HCT116 (cell line): ENCODE measurements at regions not wholly inside any gene's neighbourhood (a gene's known extent, or its start where the extent isn't known, plus 50 kb on each side); places are given as distances from the start of the nearest gene placed in this dataset.

Source experiments
- ATAC-seq: fragments of 200-7000 bp; cut with Tn5 transposase; 2 replicates; pipeline ENCODE4 v1.9.1; 2020; ENCODE audit warnings: mild to moderate bottlenecking, moderate library complexity
- BruUV-seq: library from RNA; stranded (reverse); fragments of 400-500 nt; replicated peaks from 2 replicates; lab custom pipeline; 2021; lab: Mats Ljungman, UMichigan
- CTCF ChIA-PET: fragments of 300-600 bp; sonication (Branson Sonifier 250); formaldehyde crosslinking; loops from one replicate; lab custom pipeline; 2021; ENCODE audit warnings: antibody characterized with exemption; lab: Charles Lee
- POLR2A ChIA-PET: fragments of 300-600, 350-600 bp; sonication (Branson Sonifier 250); formaldehyde crosslinking; loops from one replicate; lab custom pipeline; 2021; ENCODE audit warnings: antibody characterized with exemption; lab: Charles Lee
- RAD21 ChIA-PET, 2 experiments: fragments of 300-600 bp; sonication (Branson Sonifier 250); formaldehyde crosslinking; loops; one replicate each; lab custom pipeline; 2023; ENCODE audit warnings: low total read pairs in 2 of 2; ENCODE audit not compliant: uncharacterized antibody in 2 of 2, unreplicated experiment in 2 of 2, low non-redundant PET in 1 of 2; lab: Charles Lee
- DNase-seq: peaks from one replicate; pipeline ENCODE4 v3.0.0-alpha.2; 2010; ENCODE audit warnings: low read depth, low spot score
- H2AFZ ChIP-seq: fragments of 200-600 bp; shearing (Covaris generic), sonication (generic); 2 replicates; pipeline ENCODE4 v1.6.1; 2017; ENCODE audit warnings: low read depth, mixed run types, mixed read lengths, antibody characterized with exemption, low read length; ENCODE audit not compliant: poor library complexity, severe bottlenecking
- H3K27ac ChIP-seq: 2 replicates; pipeline ENCODE4 v1.5.1; 2012; ENCODE audit warnings: low read depth, low read length
- H3K27me3 ChIP-seq: fragments of 200-600 bp; sonication (generic); 2 replicates; pipeline ENCODE4 v1.6.1; 2016; ENCODE audit warnings: mixed run types, low read length, mixed read lengths; ENCODE audit not compliant: insufficient read depth
- H3K36me3 ChIP-seq, 2 experiments: fragments of 200-500 bp in 1 of 2; fragments of 200-600 bp in 1 of 2; sonication (Bioruptor generic) in 1 of 2; sonication (generic) in 1 of 2; 2 replicates each; pipeline versions ENCODE4 v1.5.1 to v1.6.1; 2014 to 2016; ENCODE audit warnings: low read length in 2 of 2, inconsistent platforms in 1 of 2, mixed read lengths in 1 of 2, mixed run types in 1 of 2; ENCODE audit not compliant: insufficient read depth in 2 of 2, control insufficient read depth in 1 of 2
- H3K4me1 ChIP-seq, 2 experiments: fragments of 200-600 bp in 1 of 2; sonication (generic) in 1 of 2; 2 replicates each; pipeline versions ENCODE4 v1.5.1 to v1.6.1; 2012 to 2017; ENCODE audit warnings: low read length in 2 of 2, inconsistent platforms in 1 of 2, mild to moderate bottlenecking in 1 of 2, mixed read lengths in 1 of 2, mixed run types in 1 of 2, moderate library complexity in 1 of 2; ENCODE audit not compliant: insufficient read depth in 2 of 2, control insufficient read depth in 1 of 2
- H3K4me2 ChIP-seq: fragments of 200-600 bp; sonication (generic); 2 replicates; pipeline ENCODE4 v1.6.1; 2017; ENCODE audit warnings: mixed run types, low read length, mixed read lengths
- H3K4me3 ChIP-seq, 2 experiments: fragments of 200-600 bp in 1 of 2; sonication (generic) in 1 of 2; replicated peaks in 1 of 2; 2 replicates each; pipeline ENCODE4 v1.5.1; 2011 to 2016; ENCODE audit warnings: low read length in 2 of 2, control low read depth in 1 of 2, low read depth in 1 of 2, mild to moderate bottlenecking in 1 of 2, mixed read lengths in 1 of 2, mixed run types in 1 of 2
- H3K79me2 ChIP-seq: fragments of 200-600 bp; sonication (generic); 2 replicates; pipeline ENCODE4 v1.6.1; 2017; ENCODE audit warnings: mild to moderate bottlenecking, mixed run types, low read length, moderate library complexity, mixed read lengths; ENCODE audit not compliant: insufficient read depth
- H3K9ac ChIP-seq: fragments of 200-600 bp; sonication (generic); 2 replicates; pipeline ENCODE4 v1.6.1; 2016; ENCODE audit warnings: low read length, mixed read lengths
- H3K9me2 ChIP-seq: fragments of 200-600 bp; sonication (generic), shearing (Covaris generic); 2 replicates; pipeline ENCODE4 v1.6.1; 2017; ENCODE audit warnings: mixed run types, mild to moderate bottlenecking, moderate library complexity; ENCODE audit not compliant: insufficient read depth
- H3K9me3 ChIP-seq, 2 experiments: fragments of 200-500 bp in 1 of 2; fragments of 200-600 bp in 1 of 2; sonication (Bioruptor generic) in 1 of 2; sonication (generic) in 1 of 2; 2 replicates each; pipeline ENCODE4 v1.6.1; 2014 to 2017; ENCODE audit warnings: low read length in 2 of 2, mixed read lengths in 2 of 2, inconsistent platforms in 1 of 2, low read depth in 1 of 2, mild to moderate bottlenecking in 1 of 2, mixed run types in 1 of 2, moderate library complexity in 1 of 2; ENCODE audit not compliant: control insufficient read depth in 1 of 2, insufficient read depth in 1 of 2
- H4K20me1 ChIP-seq: fragments of 200-600 bp; sonication (generic), shearing (Covaris generic); 2 replicates; pipeline ENCODE4 v1.6.1; 2017; ENCODE audit warnings: mixed run types, mild to moderate bottlenecking, moderate library complexity; ENCODE audit not compliant: insufficient read depth
- CBX3 ChIP-seq: IDR thresholded peaks from 2 replicates; pipeline ENCODE4 v1.6.1; 2012; ENCODE audit warnings: low read depth
- CTCF ChIP-seq, 3 experiments: fragments of 200-600 bp in 1 of 3; sonication (generic) in 1 of 3; IDR thresholded peaks in 2 of 3; conservative IDR thresholded peaks in 1 of 3; 2 replicates each; pipeline ENCODE4 v1.5.1; 2012 to 2017; ENCODE audit warnings: low read depth in 2 of 3, low read length in 2 of 3, antibody characterized with exemption in 1 of 3, borderline replicate concordance in 1 of 3, control low read depth in 1 of 3, mild to moderate bottlenecking in 1 of 3, mixed read lengths in 1 of 3, mixed run types in 1 of 3, moderate library complexity in 1 of 3; ENCODE audit not compliant: insufficient read depth in 1 of 3
- EGR1 ChIP-seq: IDR thresholded peaks from 2 replicates; pipeline ENCODE4 v1.6.1; 2012; ENCODE audit warnings: low read depth
- MAX ChIP-seq: IDR thresholded peaks from 2 replicates; pipeline ENCODE4 v1.6.1; 2012
- POLR2AphosphoS5 ChIP-seq: IDR thresholded peaks from 2 replicates; pipeline ENCODE4 v1.6.1; 2011; ENCODE audit warnings: mild to moderate bottlenecking, low read depth, low read length, moderate library complexity
- SP1 ChIP-seq: IDR thresholded peaks from 2 replicates; pipeline ENCODE4 v1.6.1; 2012; ENCODE audit warnings: low read depth
- YY1 ChIP-seq: IDR thresholded peaks from 2 replicates; pipeline ENCODE4 v1.6.1; 2011; ENCODE audit warnings: low read length, low read depth, moderate library complexity, mild to moderate bottlenecking; ENCODE audit not compliant: insufficient replicate concordance; ENCODE audit errors: extremely low read depth
- ZFX ChIP-seq: fragments of 450-650 bp; IDR thresholded peaks from 2 replicates; pipeline ENCODE4 v1.6.1; 2017
- intact Hi-C: fragments of 100-400 bp; cut with micrococcal nuclease; formaldehyde crosslinking; loops from 2 replicates; pipeline ENCODE4 v1.10.0; 2022
- TF ChIP-seq, protein P1 (sequence below): IDR thresholded peaks from 2 replicates; pipeline ENCODE4 v1.6.1; 2011; ENCODE audit warnings: mild to moderate bottlenecking, low read length, moderate library complexity; ENCODE audit not compliant: insufficient replicate concordance; ENCODE audit errors: extremely low read depth
- TF ChIP-seq, protein P2 (sequence below): IDR thresholded peaks from 2 replicates; pipeline ENCODE4 v1.6.1; 2012; ENCODE audit warnings: low read depth

- Histone ChIP-seq H2AFZ (no peak overlapping the region), H3K9ac (no peak overlapping the region), H3K27ac (no peak overlapping the region), H3K27me3 (no peaks in the 10 kb centered on the region), H3K9me2 (no peaks in the 10 kb centered on the region), H4K20me1 (no peaks in the 10 kb centered on the region), H3K79me2 (no peaks in the 10 kb centered on the region), H3K36me3 (no peaks in the 10 kb centered on the region), H3K4me1 (no peaks in the 10 kb centered on the region), H3K4me2 (no peak overlapping the region), H3K4me3 (no peak overlapping the region), H3K9me3 (0 out of 4 replicates have a peak, but pooled peaks cover 0 to 9% of the 10 kb centered on the region in 2 experiments)
- BruUV-seq: no TSS peak
- ChIA-PET RAD21 (no interaction called here), CTCF (no interaction called here), POLR2A (no interaction called here)
- ATAC-seq (no peak), DNase-seq (no peak)
- intact Hi-C loops: no loop called here
- TF ChIP-seq EGR1: no peak
- TF ChIP-seq MAX: no peak
- no peak for TF ChIP-seq SP1
- TF ChIP-seq, protein P1, sequence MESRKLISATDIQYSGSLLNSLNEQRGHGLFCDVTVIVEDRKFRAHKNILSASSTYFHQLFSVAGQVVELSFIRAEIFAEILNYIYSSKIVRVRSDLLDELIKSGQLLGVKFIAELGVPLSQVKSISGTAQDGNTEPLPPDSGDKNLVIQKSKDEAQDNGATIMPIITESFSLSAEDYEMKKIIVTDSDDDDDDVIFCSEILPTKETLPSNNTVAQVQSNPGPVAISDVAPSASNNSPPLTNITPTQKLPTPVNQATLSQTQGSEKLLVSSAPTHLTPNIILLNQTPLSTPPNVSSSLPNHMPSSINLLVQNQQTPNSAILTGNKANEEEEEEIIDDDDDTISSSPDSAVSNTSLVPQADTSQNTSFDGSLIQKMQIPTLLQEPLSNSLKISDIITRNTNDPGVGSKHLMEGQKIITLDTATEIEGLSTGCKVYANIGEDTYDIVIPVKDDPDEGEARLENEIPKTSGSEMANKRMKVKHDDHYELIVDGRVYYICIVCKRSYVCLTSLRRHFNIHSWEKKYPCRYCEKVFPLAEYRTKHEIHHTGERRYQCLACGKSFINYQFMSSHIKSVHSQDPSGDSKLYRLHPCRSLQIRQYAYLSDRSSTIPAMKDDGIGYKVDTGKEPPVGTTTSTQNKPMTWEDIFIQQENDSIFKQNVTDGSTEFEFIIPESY: no peak
- no peak for TF ChIP-seq POLR2AphosphoS5
- TF ChIP-seq, protein P2, sequence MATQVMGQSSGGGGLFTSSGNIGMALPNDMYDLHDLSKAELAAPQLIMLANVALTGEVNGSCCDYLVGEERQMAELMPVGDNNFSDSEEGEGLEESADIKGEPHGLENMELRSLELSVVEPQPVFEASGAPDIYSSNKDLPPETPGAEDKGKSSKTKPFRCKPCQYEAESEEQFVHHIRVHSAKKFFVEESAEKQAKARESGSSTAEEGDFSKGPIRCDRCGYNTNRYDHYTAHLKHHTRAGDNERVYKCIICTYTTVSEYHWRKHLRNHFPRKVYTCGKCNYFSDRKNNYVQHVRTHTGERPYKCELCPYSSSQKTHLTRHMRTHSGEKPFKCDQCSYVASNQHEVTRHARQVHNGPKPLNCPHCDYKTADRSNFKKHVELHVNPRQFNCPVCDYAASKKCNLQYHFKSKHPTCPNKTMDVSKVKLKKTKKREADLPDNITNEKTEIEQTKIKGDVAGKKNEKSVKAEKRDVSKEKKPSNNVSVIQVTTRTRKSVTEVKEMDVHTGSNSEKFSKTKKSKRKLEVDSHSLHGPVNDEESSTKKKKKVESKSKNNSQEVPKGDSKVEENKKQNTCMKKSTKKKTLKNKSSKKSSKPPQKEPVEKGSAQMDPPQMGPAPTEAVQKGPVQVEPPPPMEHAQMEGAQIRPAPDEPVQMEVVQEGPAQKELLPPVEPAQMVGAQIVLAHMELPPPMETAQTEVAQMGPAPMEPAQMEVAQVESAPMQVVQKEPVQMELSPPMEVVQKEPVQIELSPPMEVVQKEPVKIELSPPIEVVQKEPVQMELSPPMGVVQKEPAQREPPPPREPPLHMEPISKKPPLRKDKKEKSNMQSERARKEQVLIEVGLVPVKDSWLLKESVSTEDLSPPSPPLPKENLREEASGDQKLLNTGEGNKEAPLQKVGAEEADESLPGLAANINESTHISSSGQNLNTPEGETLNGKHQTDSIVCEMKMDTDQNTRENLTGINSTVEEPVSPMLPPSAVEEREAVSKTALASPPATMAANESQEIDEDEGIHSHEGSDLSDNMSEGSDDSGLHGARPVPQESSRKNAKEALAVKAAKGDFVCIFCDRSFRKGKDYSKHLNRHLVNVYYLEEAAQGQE: no peak
- no peak for TF ChIP-seq ZFX
- no peak for TF ChIP-seq YY1
- TF ChIP-seq CBX3: no peak
- TF ChIP-seq CTCF (IDR thresholded peaks at IDR 0.05 in 2 of 3, conservative IDR thresholded peaks at IDR 0.05 in 1 of 3; ENCODE audit: borderline replicate concordance in 1 of 3, insufficient read depth in 1 of 3, low read depth in 2 of 3, low read length in 2 of 3): no peak
Measured at GRCh38 chr21:41580758-41581554, 73.0 kb upstream of the TMPRSS2 start.
